Immature natural killer cell (primary cell): ENCODE measurements at regions not wholly inside any gene's neighbourhood (a gene's known extent, or its start where the extent isn't known, plus 50 kb on each side); places are given as distances from the start of the nearest gene placed in this dataset.

Experiments
- DNase-seq, 3 donors: peaks; one replicate each; pipeline ENCODE4 v3.0.0; 2022; ENCODE audit warnings: mixed read lengths in 1 of 3
- H3K27ac Mint-ChIP-seq, 6 donors: one replicate each; pipeline ENCODE4 v1.8.0; 2020; ENCODE audit warnings: mixed read lengths in 6 of 6, mild to moderate bottlenecking in 5 of 6, inconsistent platforms in 4 of 6, moderate library complexity in 3 of 6
- H3K27me3 Mint-ChIP-seq, 3 donors: one replicate each; pipeline ENCODE4 v1.8.0; 2020 to 2021; ENCODE audit warnings: low read depth in 3 of 3, mild to moderate bottlenecking in 3 of 3, mixed read lengths in 3 of 3, moderate library complexity in 3 of 3, inconsistent platforms in 1 of 3
- H3K36me3 Mint-ChIP-seq, 3 donors: one replicate each; pipeline ENCODE4 v1.8.0; 2020; ENCODE audit warnings: mixed read lengths in 3 of 3, inconsistent platforms in 2 of 3, mild to moderate bottlenecking in 2 of 3
- H3K4me1 Mint-ChIP-seq, 2 donors: one replicate each; pipeline ENCODE4 v1.8.0; 2020; ENCODE audit warnings: inconsistent platforms in 2 of 2, mild to moderate bottlenecking in 2 of 2, mixed read lengths in 2 of 2, moderate library complexity in 1 of 2
- H3K4me3 Mint-ChIP-seq, 5 donors: one replicate each; pipeline ENCODE4 v1.8.0; 2020; ENCODE audit warnings: mild to moderate bottlenecking in 5 of 5, mixed read lengths in 5 of 5, inconsistent platforms in 3 of 5, moderate library complexity in 3 of 5
- H3K9me3 Mint-ChIP-seq, 6 donors: one replicate each; pipeline ENCODE4 v1.8.0; 2020; ENCODE audit warnings: mild to moderate bottlenecking in 6 of 6, mixed read lengths in 6 of 6, inconsistent platforms in 4 of 6, moderate library complexity in 3 of 6

GRCh38 chr12:94717108-94717507, 66.8 kb upstream of the TMCC3 start:
- Mint-ChIP-seq H3K4me1 (no peaks in the 10 kb centered on the region), H3K36me3 (no peaks in the 10 kb centered on the region), H3K9me3 (no peaks in the 10 kb centered on the region), H3K27ac (no peak overlapping the region), H3K4me3 (no peak overlapping the region), H3K27me3 (no peaks in the 10 kb centered on the region)
- no peak for DNase-seq

- H3K4me3 Mint-ChIP-seq = no peak overlapping the region
- no peaks in the 10 kb centered on the region for H3K27me3 Mint-ChIP-seq
- no peaks in the 10 kb centered on the region for H3K36me3 Mint-ChIP-seq
- no peak for DNase-seq
- no peak overlapping the region for H3K27ac Mint-ChIP-seq
- no peaks in the 10 kb centered on the region for H3K9me3 Mint-ChIP-seq
- no peaks in the 10 kb centered on the region for H3K4me1 Mint-ChIP-seq
These were observed 66.0 kb upstream of the TMCC3 start for GRCh38 chr12:94716339-94716738.

GRCh38 chr12:94714378-94715114, 64.2 kb upstream of the TMCC3 start:
- Mint-ChIP-seq H3K4me1 (no peaks in the 10 kb centered on the region), H3K27me3 (peaks cover 0 to 2% (median 0%) of the 10 kb centered on the region in 3 donors), H3K4me3 (no peak overlapping the region), H3K27ac (no peak overlapping the region), H3K9me3 (no peaks in the 10 kb centered on the region), H3K36me3 (no peaks in the 10 kb centered on the region)
- no peak for DNase-seq

- H3K4me3 Mint-ChIP-seq = no peak overlapping the region
- no peaks in the 10 kb centered on the region for H3K36me3 Mint-ChIP-seq
- no peak for DNase-seq
- peaks cover 0 to 2% (median 0%) of the 10 kb centered on the region in 3 donors for H3K27me3 Mint-ChIP-seq
- H3K27ac Mint-ChIP-seq = peak overlapping the region in 2 of 6 donors; percentile 28 to 77
- no peaks in the 10 kb centered on the region for H3K9me3 Mint-ChIP-seq
- H3K4me1 Mint-ChIP-seq = no peaks in the 10 kb centered on the region
These were observed 62.6 kb upstream of the TMCC3 start for GRCh38 chr12:94712815-94713515.

GRCh38 chr12:94710933-94711332, 60.6 kb upstream of the TMCC3 start:
- H3K4me3 Mint-ChIP-seq = no peak overlapping the region
- peak in 2 of 3 donors; percentile 19 to 22 for DNase-seq
- H3K9me3 Mint-ChIP-seq = no peaks in the 10 kb centered on the region
- H3K4me1 Mint-ChIP-seq = peaks cover under 1 to 5% of the 10 kb centered on the region in 2 donors
- no peaks in the 10 kb centered on the region for H3K36me3 Mint-ChIP-seq
- H3K27me3 Mint-ChIP-seq = peaks cover 0 to 2% (median 0%) of the 10 kb centered on the region in 3 donors
- no peak overlapping the region for H3K27ac Mint-ChIP-seq

GRCh38 chr12:94707892-94708291, 57.5 kb upstream of the TMCC3 start:
- peaks cover 0 to 4% (median 0%) of the 10 kb centered on the region in 3 donors for H3K27me3 Mint-ChIP-seq
- H3K27ac Mint-ChIP-seq = no peak overlapping the region
- H3K9me3 Mint-ChIP-seq = no peaks in the 10 kb centered on the region
- no peaks in the 10 kb centered on the region for H3K36me3 Mint-ChIP-seq
- no peak overlapping the region for H3K4me3 Mint-ChIP-seq
- peaks cover 27 to 33% of the 10 kb centered on the region in 2 donors for H3K4me1 Mint-ChIP-seq
- DNase-seq = no peak

GRCh38 chr12:94707036-94707435, 56.7 kb upstream of the TMCC3 start:
- Mint-ChIP-seq H3K27ac (no peak overlapping the region), H3K9me3 (no peaks in the 10 kb centered on the region), H3K4me1 (peaks cover 29 to 34% of the 10 kb centered on the region in 2 donors), H3K4me3 (no peak overlapping the region), H3K27me3 (peaks cover 0 to 5% (median 0%) of the 10 kb centered on the region in 3 donors), H3K36me3 (no peaks in the 10 kb centered on the region)
- DNase-seq = no peak

GRCh38 chr12:94706250-94706661, 55.9 kb upstream of the TMCC3 start:
- no peaks in the 10 kb centered on the region for H3K9me3 Mint-ChIP-seq
- H3K27me3 Mint-ChIP-seq = peaks cover 0 to 7% (median 0%) of the 10 kb centered on the region in 3 donors
- peak overlapping the region in 3 of 6 donors; percentile 7 to 51 (median 27) for H3K27ac Mint-ChIP-seq
- H3K4me1 Mint-ChIP-seq = peaks cover 29 to 34% of the 10 kb centered on the region in 2 donors
- no peak for DNase-seq
- no peak overlapping the region for H3K4me3 Mint-ChIP-seq
- no peaks in the 10 kb centered on the region for H3K36me3 Mint-ChIP-seq

- DNase-seq = no peak
- H3K4me1 Mint-ChIP-seq = peaks cover 29 to 36% of the 10 kb centered on the region in 2 donors
- no peaks in the 10 kb centered on the region for H3K36me3 Mint-ChIP-seq
- peak overlapping the region in 3 of 6 donors; percentile 27 to 87 (median 56) for H3K27ac Mint-ChIP-seq
- H3K9me3 Mint-ChIP-seq = no peaks in the 10 kb centered on the region
- H3K4me3 Mint-ChIP-seq = peak overlapping the region in 1 of 5 donors; percentile 47
- H3K27me3 Mint-ChIP-seq = peaks cover 0 to 4% (median 0%) of the 10 kb centered on the region in 3 donors
These were observed 55.3 kb upstream of the TMCC3 start for GRCh38 chr12:94705676-94706075.

- peaks cover 0 to 4% (median 0%) of the 10 kb centered on the region in 3 donors for H3K27me3 Mint-ChIP-seq
- H3K4me1 Mint-ChIP-seq = peaks cover 34 to 46% of the 10 kb centered on the region in 2 donors
- no peaks in the 10 kb centered on the region for H3K36me3 Mint-ChIP-seq
- DNase-seq = peak in 2 of 3 donors; percentile 72 to 76
- no peaks in the 10 kb centered on the region for H3K9me3 Mint-ChIP-seq
- H3K4me3 Mint-ChIP-seq = peak overlapping the region in 3 of 5 donors; percentile 44 to 58 (median 56)
- peak overlapping the region in 5 of 6 donors; percentile 42 to 88 (median 80) for H3K27ac Mint-ChIP-seq
These were observed 54.3 kb upstream of the TMCC3 start for GRCh38 chr12:94704452-94705306.

- Mint-ChIP-seq H3K27ac (peak overlapping the region in 1 of 6 donors; percentile 60), H3K36me3 (no peaks in the 10 kb centered on the region), H3K4me3 (no peak overlapping the region), H3K4me1 (peaks cover 38 to 52% of the 10 kb centered on the region in 2 donors), H3K9me3 (no peaks in the 10 kb centered on the region), H3K27me3 (peaks cover 0 to 9% (median 1%) of the 10 kb centered on the region in 3 donors)
- no peak for DNase-seq
These were observed 52.3 kb upstream of the TMCC3 start for GRCh38 chr12:94702696-94703095.

- H3K4me1 Mint-ChIP-seq = peaks cover 38 to 52% of the 10 kb centered on the region in 2 donors
- no peaks in the 10 kb centered on the region for H3K9me3 Mint-ChIP-seq
- no peaks in the 10 kb centered on the region for H3K36me3 Mint-ChIP-seq
- no peak for DNase-seq
- peak overlapping the region in 2 of 6 donors; percentile 6 to 32 for H3K27ac Mint-ChIP-seq
- no peak overlapping the region for H3K4me3 Mint-ChIP-seq
- H3K27me3 Mint-ChIP-seq = peaks cover 0 to 9% (median 1%) of the 10 kb centered on the region in 3 donors
These were observed 51.4 kb upstream of the TMCC3 start for GRCh38 chr12:94701711-94702110.

GRCh38 chr12:94700662-94701061, 50.3 kb upstream of the TMCC3 start:
- peaks cover 35 to 52% of the 10 kb centered on the region in 2 donors for H3K4me1 Mint-ChIP-seq

More at GRCh38 chr12:94700662-94701061, 50.3 kb upstream of the TMCC3 start:
- Mint-ChIP-seq H3K27ac (no peak overlapping the region), H3K27me3 (peaks cover 0 to 9% (median 1%) of the 10 kb centered on the region in 3 donors), H3K4me3 (no peak overlapping the region), H3K9me3 (no peaks in the 10 kb centered on the region), H3K36me3 (no peaks in the 10 kb centered on the region)
- no peak for DNase-seq
